Testis (tissue), 2 donors: ENCODE measurements at regions not wholly inside any gene's neighbourhood (a gene's known extent, or its start where the extent isn't known, plus 50 kb on each side); places are given as distances from the start of the nearest gene placed in this dataset.

Experiments
- POLR2A ChIP-seq: fragments of 450-650 bp; IDR thresholded peaks from one replicate; pipeline ENCODE4 v1.6.1; 2017; ENCODE audit warnings: antibody characterized with exemption, mild to moderate bottlenecking, moderate library complexity
- TF ChIP-seq, protein P1 (sequence below), 3 experiments: fragments of 450-650 bp in 2 of 3; fragments of 200-600 bp in 1 of 3; sonication (generic) in 1 of 3; IDR thresholded peaks; one replicate each; pipeline ENCODE4 v1.5.1; 2016 to 2019; ENCODE audit warnings: antibody characterized with exemption in 3 of 3, mild to moderate bottlenecking in 2 of 3, moderate library complexity in 1 of 3

DNA sequence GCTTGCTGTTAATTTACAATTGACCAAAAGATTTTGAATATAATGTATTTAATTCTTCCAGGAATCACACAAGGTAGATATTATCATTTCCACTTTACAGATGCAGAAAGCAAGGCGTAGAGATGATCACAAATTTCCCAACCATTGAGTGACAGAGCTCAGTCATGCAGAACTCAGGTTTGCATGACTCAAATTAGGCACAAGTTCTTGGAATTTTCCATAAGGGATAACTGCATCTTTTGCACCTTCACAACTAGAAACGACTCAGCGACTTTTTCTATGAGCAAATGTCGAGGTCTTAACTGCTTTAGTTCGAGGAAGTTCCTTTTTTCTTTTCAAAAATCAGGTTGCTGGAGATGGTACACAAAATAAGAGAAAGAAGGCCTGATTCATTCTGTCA is 265.5 kb upstream of the PAPPA start:
- TF ChIP-seq, protein P1, sequence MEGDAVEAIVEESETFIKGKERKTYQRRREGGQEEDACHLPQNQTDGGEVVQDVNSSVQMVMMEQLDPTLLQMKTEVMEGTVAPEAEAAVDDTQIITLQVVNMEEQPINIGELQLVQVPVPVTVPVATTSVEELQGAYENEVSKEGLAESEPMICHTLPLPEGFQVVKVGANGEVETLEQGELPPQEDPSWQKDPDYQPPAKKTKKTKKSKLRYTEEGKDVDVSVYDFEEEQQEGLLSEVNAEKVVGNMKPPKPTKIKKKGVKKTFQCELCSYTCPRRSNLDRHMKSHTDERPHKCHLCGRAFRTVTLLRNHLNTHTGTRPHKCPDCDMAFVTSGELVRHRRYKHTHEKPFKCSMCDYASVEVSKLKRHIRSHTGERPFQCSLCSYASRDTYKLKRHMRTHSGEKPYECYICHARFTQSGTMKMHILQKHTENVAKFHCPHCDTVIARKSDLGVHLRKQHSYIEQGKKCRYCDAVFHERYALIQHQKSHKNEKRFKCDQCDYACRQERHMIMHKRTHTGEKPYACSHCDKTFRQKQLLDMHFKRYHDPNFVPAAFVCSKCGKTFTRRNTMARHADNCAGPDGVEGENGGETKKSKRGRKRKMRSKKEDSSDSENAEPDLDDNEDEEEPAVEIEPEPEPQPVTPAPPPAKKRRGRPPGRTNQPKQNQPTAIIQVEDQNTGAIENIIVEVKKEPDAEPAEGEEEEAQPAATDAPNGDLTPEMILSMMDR (IDR thresholded peaks at IDR 0.05), result no peak
- no peak for TF ChIP-seq POLR2A
